Loucy (cell line): ENCODE measurements at regions not wholly inside any gene's neighbourhood (a gene's known extent, or its start where the extent isn't known, plus 50 kb on each side); places are given as distances from the start of the nearest gene placed in this dataset.

Experiments used
- H2AFZ ChIP-seq: fragments of 200-600 bp; sonication (generic); 2 replicates; pipeline ENCODE4 v1.6.0; 2016; ENCODE audit warnings: antibody characterized with exemption, mild to moderate bottlenecking, low read length, moderate library complexity
- H3F3A ChIP-seq: fragments of 200-600 bp; 2 replicates; pipeline ENCODE4 v1.6.0; 2016; ENCODE audit warnings: antibody characterized with exemption, low read depth, mild to moderate bottlenecking
- H3K27me3 ChIP-seq: fragments of 200-600 bp; sonication (generic); 2 replicates; pipeline ENCODE4 v1.6.1; 2014; ENCODE audit warnings: low read length, mild to moderate bottlenecking; ENCODE audit not compliant: insufficient read depth, poor library complexity, severe bottlenecking
- H3K36me3 ChIP-seq: fragments of 200-600 bp; sonication (generic); 2 replicates; pipeline ENCODE4 v1.6.1; 2016; ENCODE audit warnings: low read length; ENCODE audit not compliant: insufficient read depth
- H3K4me1 ChIP-seq: fragments of 200-600 bp; sonication (generic); 2 replicates; pipeline ENCODE4 v1.5.1; 2014; ENCODE audit warnings: low read length, mild to moderate bottlenecking; ENCODE audit not compliant: insufficient read depth, poor library complexity, severe bottlenecking
- H3K4me2 ChIP-seq: fragments of 200-600 bp; sonication (generic); 2 replicates; pipeline ENCODE4 v1.6.0; 2014; ENCODE audit warnings: antibody characterized with exemption, low read length, low read depth, mild to moderate bottlenecking; ENCODE audit not compliant: poor library complexity, severe bottlenecking
- H3K4me3 ChIP-seq: fragments of 200-600 bp; sonication (generic); 2 replicates; pipeline ENCODE4 v1.5.1; 2014; ENCODE audit warnings: low read length, mild to moderate bottlenecking, mixed read lengths; ENCODE audit not compliant: poor library complexity, severe bottlenecking
- H3K79me2 ChIP-seq: fragments of 200-600 bp; sonication (generic); 2 replicates; pipeline ENCODE4 v1.6.1; 2014; ENCODE audit warnings: low read length; ENCODE audit not compliant: insufficient read depth
- H3K9ac ChIP-seq: fragments of 200-600 bp; sonication (generic); 2 replicates; pipeline ENCODE4 v1.6.0; 2014; ENCODE audit warnings: mild to moderate bottlenecking, low read depth, low read length, moderate library complexity; ENCODE audit not compliant: poor library complexity, severe bottlenecking
- H3K9me2 ChIP-seq: fragments of 200-600 bp; sonication (generic); replicated peaks from 2 replicates; pipeline ENCODE4 v1.6.1; 2016; ENCODE audit warnings: low read depth, low read length, mixed read lengths
- H3K9me3 ChIP-seq: fragments of 200-600 bp; sonication (generic); 2 replicates; pipeline ENCODE4 v1.6.1; 2014; ENCODE audit warnings: mild to moderate bottlenecking, antibody characterized with exemption, low read length, low read depth; ENCODE audit not compliant: insufficient read depth
- H4K20me1 ChIP-seq: fragments of 200-600 bp; sonication (generic); 2 replicates; pipeline ENCODE4 v1.6.0; 2014; ENCODE audit warnings: antibody characterized with exemption, low read length, mild to moderate bottlenecking; ENCODE audit not compliant: insufficient read depth, poor library complexity, severe bottlenecking
- EZH2phosphoT487 ChIP-seq: fragments of 200-600 bp; IDR thresholded peaks from 2 replicates; pipeline ENCODE4 v1.6.1; 2018; ENCODE audit warnings: antibody characterized with exemption, mild to moderate bottlenecking, moderate library complexity, borderline replicate concordance
- TF ChIP-seq, protein P1 (sequence below): fragments of 200-600 bp; sonication (generic); conservative IDR thresholded peaks from 2 replicates; pipeline ENCODE4 v1.5.1; 2014; ENCODE audit warnings: mild to moderate bottlenecking, antibody characterized with exemption, low read length

GRCh38 chr10:78553792-78554191 lies 515.0 kb upstream of the ZMIZ1 start:
- no peaks in the 10 kb centered on the region for H3K36me3 ChIP-seq
- H2AFZ ChIP-seq: no peak overlapping the region
- no peak overlapping the region for H3K9ac ChIP-seq
- no peaks in the 10 kb centered on the region; the same call in 1 of the 2 replicates for H3K9me3 ChIP-seq
- H3F3A ChIP-seq: no peaks in the 10 kb centered on the region
- TF ChIP-seq, protein P1, sequence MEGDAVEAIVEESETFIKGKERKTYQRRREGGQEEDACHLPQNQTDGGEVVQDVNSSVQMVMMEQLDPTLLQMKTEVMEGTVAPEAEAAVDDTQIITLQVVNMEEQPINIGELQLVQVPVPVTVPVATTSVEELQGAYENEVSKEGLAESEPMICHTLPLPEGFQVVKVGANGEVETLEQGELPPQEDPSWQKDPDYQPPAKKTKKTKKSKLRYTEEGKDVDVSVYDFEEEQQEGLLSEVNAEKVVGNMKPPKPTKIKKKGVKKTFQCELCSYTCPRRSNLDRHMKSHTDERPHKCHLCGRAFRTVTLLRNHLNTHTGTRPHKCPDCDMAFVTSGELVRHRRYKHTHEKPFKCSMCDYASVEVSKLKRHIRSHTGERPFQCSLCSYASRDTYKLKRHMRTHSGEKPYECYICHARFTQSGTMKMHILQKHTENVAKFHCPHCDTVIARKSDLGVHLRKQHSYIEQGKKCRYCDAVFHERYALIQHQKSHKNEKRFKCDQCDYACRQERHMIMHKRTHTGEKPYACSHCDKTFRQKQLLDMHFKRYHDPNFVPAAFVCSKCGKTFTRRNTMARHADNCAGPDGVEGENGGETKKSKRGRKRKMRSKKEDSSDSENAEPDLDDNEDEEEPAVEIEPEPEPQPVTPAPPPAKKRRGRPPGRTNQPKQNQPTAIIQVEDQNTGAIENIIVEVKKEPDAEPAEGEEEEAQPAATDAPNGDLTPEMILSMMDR: no peak
- no peak overlapping the region for H3K4me3 ChIP-seq
- H3K4me2 ChIP-seq: no peak overlapping the region
- no peaks in the 10 kb centered on the region for H4K20me1 ChIP-seq
- no peaks in the 10 kb centered on the region for H3K9me2 ChIP-seq
- no peaks in the 10 kb centered on the region for H3K79me2 ChIP-seq
- H3K4me1 ChIP-seq: no peaks in the 10 kb centered on the region
- no peaks in the 10 kb centered on the region for H3K27me3 ChIP-seq

DNA sequence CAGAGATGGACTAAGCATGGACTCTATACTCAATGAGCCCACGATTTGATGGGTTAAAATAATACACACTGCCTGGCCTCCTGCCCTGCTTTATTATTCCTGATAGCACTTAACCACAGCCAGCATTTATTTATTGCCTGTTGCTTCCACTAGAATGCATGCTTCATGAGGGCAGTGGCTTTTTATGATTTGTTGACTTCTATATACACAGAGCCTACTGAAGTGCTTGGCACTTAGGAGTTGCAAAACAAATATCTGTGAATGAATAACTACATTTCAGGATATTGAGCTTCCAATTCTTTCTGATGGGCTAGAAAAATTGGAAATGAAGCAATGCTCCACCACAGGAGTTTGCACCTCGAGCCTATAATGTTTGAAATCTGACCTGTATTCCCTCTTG lies 513.6 kb upstream of the ZMIZ1 start:
- H3K4me3 ChIP-seq: no peak overlapping the region
- TF ChIP-seq, protein P1: no peak
- TF ChIP-seq EZH2phosphoT487: no peak
- H3K9ac ChIP-seq: no peak overlapping the region
- H3K36me3 ChIP-seq: no peaks in the 10 kb centered on the region
- H3K9me2 ChIP-seq: no peaks in the 10 kb centered on the region
- H3K4me1 ChIP-seq: no peaks in the 10 kb centered on the region
- H3K4me2 ChIP-seq: no peak overlapping the region
- no peaks in the 10 kb centered on the region for H3K27me3 ChIP-seq
- H4K20me1 ChIP-seq: no peaks in the 10 kb centered on the region
- H3F3A ChIP-seq: no peaks in the 10 kb centered on the region
- H2AFZ ChIP-seq: no peak overlapping the region
- no peaks in the 10 kb centered on the region; the same call in 1 of the 2 replicates for H3K9me3 ChIP-seq
- H3K79me2 ChIP-seq: no peaks in the 10 kb centered on the region

GRCh38 chr10:78556705-78557432 lies 511.9 kb upstream of the ZMIZ1 start:
- Histone ChIP-seq H3K9me2 (no peaks in the 10 kb centered on the region), H3K79me2 (no peaks in the 10 kb centered on the region), H3K4me2 (no peak overlapping the region), H3F3A (no peaks in the 10 kb centered on the region), H3K9ac (no peak overlapping the region), H3K9me3 (no peaks in the 10 kb centered on the region; the same call in 1 of the 2 replicates), H2AFZ (0 out of 2 replicates have a peak overlapping the region, but pooled peaks have one; percentile 37), H3K4me3 (no peak overlapping the region), H4K20me1 (no peaks in the 10 kb centered on the region), H3K4me1 (no peaks in the 10 kb centered on the region), H3K36me3 (no peaks in the 10 kb centered on the region), H3K27me3 (no peaks in the 10 kb centered on the region)
- TF ChIP-seq EZH2phosphoT487: no peak
- TF ChIP-seq, protein P1: no peak
